Cardiac muscle cell (in vitro differentiated cells and primary cell): ENCODE measurements at regions not wholly inside any gene's neighbourhood (a gene's known extent, or its start where the extent isn't known, plus 50 kb on each side); places are given as distances from the start of the nearest gene placed in this dataset.
A peak's percentile ranks its signal among the peaks of the same experiment; 100 is the strongest.

Source experiments
- DNase-seq, 2 donors: peaks; one replicate each; pipeline versions ENCODE4 v3.0.0 to v3.0.0-alpha.2; 2010 to 2017; ENCODE audit warnings: low read depth in 1 of 2, low spot score in 1 of 2
- H3K27ac ChIP-seq: fragments of 200-600 bp; sonication (generic); 2 replicates; pipeline ENCODE4 v1.5.1; 2016
- H3K27me3 ChIP-seq: fragments of 200-600 bp; sonication (generic); 2 replicates; pipeline ENCODE4 v1.6.0; 2016; ENCODE audit warnings: control low read depth
- H3K36me3 ChIP-seq: fragments of 200-600 bp; sonication (generic); 2 replicates; pipeline ENCODE4 v1.5.1; 2016; ENCODE audit warnings: control low read depth
- H3K4me1 ChIP-seq: fragments of 200-600 bp; sonication (generic); 2 replicates; pipeline ENCODE4 v1.8.1; 2017; ENCODE audit warnings: low read depth, mild to moderate bottlenecking, mixed run types
- H3K4me3 ChIP-seq: fragments of 200-600 bp; sonication (generic); 2 replicates; pipeline ENCODE4 v1.5.1; 2016; ENCODE audit warnings: mild to moderate bottlenecking
- H3K9me3 ChIP-seq: fragments of 200-600 bp; sonication (generic); 2 replicates; pipeline ENCODE4 v1.5.1; 2017; ENCODE audit warnings: low read depth, mild to moderate bottlenecking, control low read depth
- TF ChIP-seq, protein P1 (sequence below): IDR thresholded peaks from 2 replicates; pipeline ENCODE4 v1.5.1; 2012; ENCODE audit warnings: low read depth, mild to moderate bottlenecking, low read length

DNA sequence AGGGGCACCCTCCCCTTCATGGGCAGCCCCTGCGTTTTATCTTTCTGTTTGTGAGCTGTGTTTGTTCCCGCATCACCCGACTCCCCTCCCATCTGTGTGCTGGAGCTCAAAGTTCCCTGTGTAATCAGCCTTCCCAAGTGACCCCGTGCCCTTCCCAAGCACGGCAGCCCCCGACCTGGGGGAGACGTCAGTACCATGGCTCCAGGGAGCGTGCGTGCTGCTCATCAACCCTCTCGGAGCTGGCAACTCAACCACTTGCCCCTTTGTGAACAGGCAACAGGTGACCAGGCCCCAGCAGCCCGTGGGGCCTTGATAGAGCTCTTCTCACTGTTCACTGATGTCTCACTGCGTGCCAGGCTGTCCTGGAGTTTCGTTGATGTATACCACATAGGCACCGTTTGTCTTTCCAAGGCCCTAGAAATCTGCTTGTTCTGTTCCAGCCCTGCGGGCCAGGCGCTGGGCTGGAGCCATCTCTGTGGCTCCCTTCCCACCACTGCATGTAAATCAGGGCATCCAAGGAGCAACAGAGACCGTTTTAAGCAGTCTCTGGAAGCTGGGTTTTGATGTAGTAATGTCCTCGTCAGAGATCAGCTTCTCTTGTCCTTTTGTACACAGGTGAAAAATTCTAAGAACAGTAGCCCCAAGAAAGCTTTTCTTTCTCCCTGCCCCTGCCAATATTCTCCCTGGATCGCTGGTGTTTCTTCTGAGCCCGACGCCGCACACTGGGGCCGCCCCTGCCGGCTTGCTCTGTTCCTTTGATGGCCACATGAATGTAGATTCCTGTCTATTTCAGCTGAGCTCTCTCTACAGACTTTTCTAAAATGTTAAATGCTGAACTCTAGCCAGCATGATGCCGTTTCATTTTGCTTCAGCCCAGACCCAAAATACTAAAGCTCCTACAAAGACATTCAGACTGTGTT, 107.0 kb upstream of the PTPRM start:
- Histone ChIP-seq H3K36me3 (no peaks in the 10 kb centered on the region), H3K4me3 (no peak overlapping the region), H3K27ac (no peak overlapping the region), H3K27me3 (no peaks in the 10 kb centered on the region), H3K9me3 (no peaks in the 10 kb centered on the region), H3K4me1 (peaks cover 14% of the 10 kb centered on the region)
- peak; percentile 11 to 19 for DNase-seq
- TF ChIP-seq, protein P1, sequence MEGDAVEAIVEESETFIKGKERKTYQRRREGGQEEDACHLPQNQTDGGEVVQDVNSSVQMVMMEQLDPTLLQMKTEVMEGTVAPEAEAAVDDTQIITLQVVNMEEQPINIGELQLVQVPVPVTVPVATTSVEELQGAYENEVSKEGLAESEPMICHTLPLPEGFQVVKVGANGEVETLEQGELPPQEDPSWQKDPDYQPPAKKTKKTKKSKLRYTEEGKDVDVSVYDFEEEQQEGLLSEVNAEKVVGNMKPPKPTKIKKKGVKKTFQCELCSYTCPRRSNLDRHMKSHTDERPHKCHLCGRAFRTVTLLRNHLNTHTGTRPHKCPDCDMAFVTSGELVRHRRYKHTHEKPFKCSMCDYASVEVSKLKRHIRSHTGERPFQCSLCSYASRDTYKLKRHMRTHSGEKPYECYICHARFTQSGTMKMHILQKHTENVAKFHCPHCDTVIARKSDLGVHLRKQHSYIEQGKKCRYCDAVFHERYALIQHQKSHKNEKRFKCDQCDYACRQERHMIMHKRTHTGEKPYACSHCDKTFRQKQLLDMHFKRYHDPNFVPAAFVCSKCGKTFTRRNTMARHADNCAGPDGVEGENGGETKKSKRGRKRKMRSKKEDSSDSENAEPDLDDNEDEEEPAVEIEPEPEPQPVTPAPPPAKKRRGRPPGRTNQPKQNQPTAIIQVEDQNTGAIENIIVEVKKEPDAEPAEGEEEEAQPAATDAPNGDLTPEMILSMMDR, result no peak

DNA sequence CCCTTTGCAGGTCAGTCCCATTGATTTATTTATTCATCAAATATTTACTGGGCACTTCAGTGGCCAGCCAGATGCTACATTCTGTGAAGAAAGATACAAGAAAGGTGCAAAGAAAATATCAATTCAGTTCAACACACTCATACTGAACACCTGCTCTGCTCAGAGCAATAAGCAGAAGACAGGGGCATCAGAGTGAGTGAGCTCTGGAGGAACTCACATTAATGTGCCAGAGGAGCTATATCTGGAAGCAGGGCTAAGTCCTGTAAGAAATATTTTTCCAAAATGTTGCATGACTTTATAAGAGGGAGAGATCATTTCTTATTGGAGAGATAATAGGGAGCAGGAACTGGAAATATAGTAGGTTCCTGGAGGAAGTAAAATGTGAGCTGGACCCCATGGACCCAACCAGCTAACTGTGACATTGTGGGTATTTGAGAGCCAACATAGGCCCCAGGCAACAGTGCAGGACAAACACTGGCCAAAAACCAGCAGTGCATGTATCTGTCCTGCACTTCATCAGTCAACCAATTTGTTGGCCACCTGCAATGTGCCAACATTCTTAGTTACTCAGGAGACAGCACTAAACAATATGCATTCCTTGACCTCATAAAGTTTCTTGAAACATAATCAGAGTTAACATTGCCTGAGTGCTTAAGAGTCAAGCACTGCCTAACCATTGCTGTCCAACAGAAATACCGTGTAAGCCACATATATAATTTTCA, 102.7 kb upstream of the PTPRM start:
- Histone ChIP-seq H3K9me3 (no peaks in the 10 kb centered on the region), H3K27ac (no peak overlapping the region), H3K36me3 (no peaks in the 10 kb centered on the region), H3K4me3 (no peak overlapping the region), H3K4me1 (peaks cover 6% of the 10 kb centered on the region), H3K27me3 (no peaks in the 10 kb centered on the region)
- TF ChIP-seq, protein P1, result no peak
- DNase-seq, result no peak

DNA sequence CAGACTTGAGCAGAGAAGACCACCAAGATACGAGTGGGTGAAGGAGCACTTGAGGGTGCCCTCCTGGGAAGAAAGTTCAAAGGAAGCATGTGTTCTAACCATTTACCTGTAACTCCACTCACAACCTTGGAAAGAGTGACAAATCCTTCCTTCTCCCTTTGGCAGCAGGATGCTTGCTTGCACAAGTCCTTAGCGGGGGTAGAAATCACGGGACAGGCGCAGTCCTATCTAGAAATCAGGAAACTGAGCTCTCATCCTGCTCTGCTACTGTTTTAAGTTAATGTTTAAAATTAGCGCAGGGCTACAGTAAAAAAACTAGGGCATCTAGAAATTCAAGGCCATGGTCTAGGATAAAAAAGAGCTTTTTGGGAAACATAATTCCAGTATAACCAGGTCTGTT, 100.9 kb upstream of the PTPRM start:
- no peaks in the 10 kb centered on the region for H3K4me1 ChIP-seq
- H3K27ac ChIP-seq, result no peak overlapping the region
- H3K9me3 ChIP-seq, result no peaks in the 10 kb centered on the region
- H3K27me3 ChIP-seq, result no peaks in the 10 kb centered on the region
- no peak overlapping the region for H3K4me3 ChIP-seq
- TF ChIP-seq, protein P1, result no peak
- no peaks in the 10 kb centered on the region for H3K36me3 ChIP-seq
- DNase-seq, result no peak

DNA sequence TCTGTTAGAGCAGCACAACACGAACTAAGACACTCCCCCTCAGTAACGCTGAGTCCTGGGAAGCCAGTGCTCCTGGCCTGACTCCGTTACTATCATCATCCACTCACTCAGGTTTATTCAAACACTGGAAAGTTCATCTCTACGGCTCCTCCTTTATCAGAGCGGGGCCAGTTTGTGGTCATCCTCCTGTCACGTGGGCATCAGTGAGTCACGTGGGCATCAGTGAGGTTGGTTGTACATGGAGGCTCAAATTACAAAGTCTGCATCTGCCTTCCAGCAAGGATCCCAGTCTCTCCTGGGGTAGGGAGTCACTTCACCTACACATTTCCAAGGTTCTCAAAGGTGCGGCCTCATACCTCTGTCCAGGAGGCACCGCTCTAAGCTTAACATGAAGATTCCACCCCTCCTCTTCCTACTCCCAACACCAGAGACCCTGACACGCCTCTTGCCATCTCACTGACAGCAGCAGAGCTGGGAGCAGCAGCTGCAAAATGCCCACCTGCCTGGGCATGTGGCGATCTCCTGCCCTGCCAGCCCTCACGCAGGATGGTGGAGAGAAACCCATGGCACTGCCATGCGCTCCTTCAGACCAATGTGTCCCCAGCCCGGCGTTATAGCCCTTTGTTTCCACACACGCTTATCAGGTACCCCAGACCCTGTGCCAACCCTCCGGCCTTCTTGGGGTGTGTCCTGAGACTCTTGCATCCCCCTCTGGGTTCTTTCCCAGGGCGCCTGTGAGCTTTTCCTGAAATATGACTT, 99.2 kb upstream of the PTPRM start:
- Histone ChIP-seq H3K27me3 (no peaks in the 10 kb centered on the region), H3K4me3 (no peak overlapping the region), H3K9me3 (no peaks in the 10 kb centered on the region), H3K4me1 (no peaks in the 10 kb centered on the region), H3K27ac (no peak overlapping the region), H3K36me3 (no peaks in the 10 kb centered on the region)
- TF ChIP-seq, protein P1, result no peak
- peak in 1 of 2 donors; percentile 46 for DNase-seq

DNA sequence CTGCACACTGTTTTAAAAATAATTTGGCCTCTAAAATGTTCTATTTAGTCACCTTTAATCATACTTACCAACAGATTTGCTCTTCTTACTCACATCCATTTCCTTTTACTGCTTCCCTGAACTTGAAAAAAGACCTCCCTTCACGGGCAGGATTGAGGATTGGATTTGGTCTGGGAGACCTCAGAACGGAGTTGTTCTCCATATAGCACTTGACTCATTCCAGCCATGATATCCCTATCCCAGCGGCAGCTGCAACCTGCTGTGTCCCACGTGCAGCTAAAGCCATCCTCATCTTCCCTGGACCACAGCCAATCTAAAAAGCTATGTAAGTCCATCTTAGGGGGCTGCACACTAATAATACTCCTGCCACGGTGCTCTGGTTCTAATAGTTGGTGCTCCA, 97.0 kb upstream of the PTPRM start:
- no peak for DNase-seq
- no peaks in the 10 kb centered on the region for H3K36me3 ChIP-seq
- no peaks in the 10 kb centered on the region for H3K4me1 ChIP-seq
- TF ChIP-seq, protein P1, result no peak
- no peaks in the 10 kb centered on the region for H3K9me3 ChIP-seq
- H3K27me3 ChIP-seq, result no peaks in the 10 kb centered on the region
- no peak overlapping the region for H3K4me3 ChIP-seq
- no peak overlapping the region for H3K27ac ChIP-seq
